SJCRH30 (cell line): ENCODE measurements at regions not wholly inside any gene's neighbourhood (a gene's known extent, or its start where the extent isn't known, plus 50 kb on each side); places are given as distances from the start of the nearest gene placed in this dataset.
"Not testable (repeated sequence)": the region's sequence is repeated elsewhere in the genome, so short reads cannot be mapped to it uniquely, and the experiment has no call there.

ENCODE experiments used
- DNase-seq, 2 experiments: peaks; one replicate each; pipeline ENCODE4 v3.0.0-alpha.2; 2015 to 2020
- H3K27ac ChIP-seq: fragments of 250-450 bp; sonication (Bioruptor Pico); 2 replicates; pipeline ENCODE4 v1.5.1; 2020; ENCODE audit warnings: mild to moderate bottlenecking, moderate library complexity
- H3K27me3 ChIP-seq: fragments of 250-450 bp; sonication (Bioruptor Pico); 2 replicates; pipeline ENCODE4 v1.5.1; 2020; ENCODE audit warnings: mild to moderate bottlenecking, moderate library complexity
- H3K36me3 ChIP-seq: fragments of 250-450 bp; sonication (Bioruptor Pico); 2 replicates; pipeline ENCODE4 v1.5.1; 2020; ENCODE audit warnings: mild to moderate bottlenecking, moderate library complexity
- H3K4me1 ChIP-seq: fragments of 250-450 bp; sonication (Bioruptor Pico); 2 replicates; pipeline ENCODE4 v1.5.1; 2020; ENCODE audit warnings: mild to moderate bottlenecking, moderate library complexity
- H3K4me3 ChIP-seq: fragments of 250-450 bp; sonication (Bioruptor Pico); 2 replicates; pipeline ENCODE4 v1.5.1; 2020; ENCODE audit warnings: mild to moderate bottlenecking, moderate library complexity
- H3K9me3 ChIP-seq: fragments of 250-450 bp; sonication (Bioruptor Pico); replicated peaks from 2 replicates; pipeline ENCODE4 v1.5.1; 2020; ENCODE audit warnings: mild to moderate bottlenecking, moderate library complexity

- H3K4me1 ChIP-seq = no peaks in the 10 kb centered on the region
- no peak overlapping the region for H3K4me3 ChIP-seq
- no peak overlapping the region for H3K27ac ChIP-seq
- no peaks in the 10 kb centered on the region for H3K36me3 ChIP-seq
- no peaks in the 10 kb centered on the region for H3K27me3 ChIP-seq
- DNase-seq = no peak
- H3K9me3 ChIP-seq = no peaks in the 10 kb centered on the region
Measured at GRCh38 chr11:100585728-100586127, 101.4 kb upstream of the ARHGAP42 start.

- no peak overlapping the region for H3K4me3 ChIP-seq
- no peaks in the 10 kb centered on the region for H3K36me3 ChIP-seq
- no peaks in the 10 kb centered on the region for H3K4me1 ChIP-seq
- no peaks in the 10 kb centered on the region for H3K27me3 ChIP-seq
- H3K9me3 ChIP-seq = no peaks in the 10 kb centered on the region
- no peak for DNase-seq
- H3K27ac ChIP-seq = no peak overlapping the region
Measured at GRCh38 chr11:100586361-100587101, 100.6 kb upstream of the ARHGAP42 start.

DNA sequence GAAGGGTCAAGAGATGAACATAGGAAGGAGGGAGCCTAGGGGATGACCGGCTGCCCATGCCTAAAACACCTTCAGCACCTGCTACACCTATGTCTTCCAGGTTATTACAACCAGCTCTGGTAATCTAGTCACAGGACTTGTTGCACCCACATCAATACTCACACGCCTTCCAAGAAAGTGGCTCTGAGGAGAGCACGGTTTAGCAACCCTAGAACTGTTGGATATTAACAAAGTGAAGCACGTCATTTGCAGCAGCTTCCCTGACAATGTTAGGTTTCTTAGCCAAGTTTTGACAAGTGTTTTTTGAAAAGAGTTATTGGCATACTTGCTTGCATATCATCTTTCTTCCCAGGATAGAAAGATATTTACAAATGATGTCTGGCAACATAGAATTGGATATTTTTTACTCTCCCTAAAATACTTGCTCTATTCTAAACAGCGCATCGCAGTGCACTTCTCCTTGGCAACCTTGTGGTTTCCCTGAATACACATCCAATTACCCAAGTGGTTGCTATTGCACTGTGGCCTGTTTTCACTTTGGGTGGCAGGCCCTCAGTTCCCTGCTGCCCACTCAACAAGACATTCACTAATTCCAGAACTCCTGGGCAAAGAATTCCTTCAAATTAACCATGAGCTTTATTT is 94.3 kb upstream of the ARHGAP42 start:
- Histone ChIP-seq H3K4me1 (no peaks in the 10 kb centered on the region), H3K36me3 (no peaks in the 10 kb centered on the region), H3K9me3 (no peaks in the 10 kb centered on the region), H3K27ac (no peak overlapping the region), H3K27me3 (no peaks in the 10 kb centered on the region), H3K4me3 (no peak overlapping the region)
- peak in 1 of 2 experiments; percentile 6 for DNase-seq

DNA sequence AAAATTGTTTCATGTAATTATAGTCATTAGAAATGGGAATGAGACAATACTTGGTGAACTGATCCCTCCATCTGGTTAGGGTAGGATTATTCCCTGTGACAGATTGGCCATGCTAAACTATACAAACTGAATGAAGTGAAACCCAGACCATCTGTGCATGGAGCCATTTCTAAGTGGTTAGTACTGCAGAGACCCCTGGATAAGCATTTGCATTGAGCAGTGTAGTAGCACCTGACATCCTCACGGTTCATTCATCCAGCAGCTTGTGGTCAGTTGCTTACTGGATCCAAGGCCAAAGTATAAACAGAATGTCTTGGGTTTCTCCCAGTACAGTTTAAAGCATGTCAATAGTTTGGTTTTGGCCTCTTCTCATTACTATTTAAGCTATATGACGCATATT is 93.8 kb upstream of the ARHGAP42 start:
- peak in 1 of 2 experiments; percentile 28 for DNase-seq
- Histone ChIP-seq H3K27ac (no peak overlapping the region), H3K4me1 (no peaks in the 10 kb centered on the region), H3K36me3 (no peaks in the 10 kb centered on the region), H3K9me3 (no peaks in the 10 kb centered on the region), H3K4me3 (no peak overlapping the region), H3K27me3 (no peaks in the 10 kb centered on the region)

DNA sequence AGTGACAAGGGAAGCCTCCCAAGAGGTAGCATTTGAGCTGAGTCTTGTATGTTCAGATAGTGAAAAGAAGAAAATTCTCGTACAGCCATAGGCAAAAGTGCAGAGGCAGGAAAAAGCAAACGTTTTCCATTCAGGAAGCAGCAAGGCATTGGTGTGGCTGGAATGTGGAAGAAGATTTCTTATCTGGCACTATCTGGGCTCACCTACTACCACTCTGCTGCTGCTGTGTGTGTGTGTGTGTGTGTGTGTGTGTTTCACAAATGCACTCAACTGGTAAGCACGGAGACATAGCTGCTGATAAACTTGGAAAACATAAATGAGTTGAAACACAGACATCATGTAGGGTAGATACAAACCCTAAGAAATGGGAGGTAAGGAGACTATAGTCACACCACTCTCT is 92.8 kb upstream of the ARHGAP42 start:
- no peaks in the 10 kb centered on the region for H3K36me3 ChIP-seq
- H3K4me3 ChIP-seq = no peak overlapping the region
- H3K27ac ChIP-seq = no peak overlapping the region
- no peaks in the 10 kb centered on the region for H3K9me3 ChIP-seq
- no peaks in the 10 kb centered on the region for H3K4me1 ChIP-seq
- DNase-seq = no peak
- no peaks in the 10 kb centered on the region for H3K27me3 ChIP-seq

GRCh38 chr11:100600941-100601340 is 86.1 kb upstream of the ARHGAP42 start:
- Histone ChIP-seq H3K27me3 (no peaks in the 10 kb centered on the region), H3K4me1 (no peaks in the 10 kb centered on the region), H3K4me3 (no peak overlapping the region), H3K36me3 (no peaks in the 10 kb centered on the region), H3K9me3 (no peaks in the 10 kb centered on the region), H3K27ac (no peak overlapping the region)
- DNase-seq = no peak

DNA sequence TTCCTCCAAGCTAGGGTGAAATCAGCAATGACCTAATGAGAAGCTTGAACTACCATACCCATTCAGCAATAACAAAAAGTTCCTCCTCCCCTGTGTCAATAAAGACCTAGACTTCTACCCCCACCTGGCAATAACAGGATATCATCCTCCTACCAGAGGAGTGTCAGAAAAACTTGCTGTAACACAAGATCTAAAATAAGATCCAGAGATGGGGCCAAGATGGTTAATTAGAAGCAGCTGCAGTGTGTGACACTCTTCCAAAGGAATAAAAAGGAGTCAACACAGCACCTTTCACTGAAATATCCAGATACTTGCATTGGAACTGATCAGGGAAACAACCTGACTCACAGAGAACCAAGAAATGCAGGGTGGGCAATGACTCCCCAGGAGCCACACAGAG is 84.4 kb upstream of the ARHGAP42 start:
- no peak overlapping the region for H3K27ac ChIP-seq
- H3K4me1 ChIP-seq = no peaks in the 10 kb centered on the region
- no peak for DNase-seq
- no peaks in the 10 kb centered on the region for H3K36me3 ChIP-seq
- no peak overlapping the region for H3K4me3 ChIP-seq
- H3K9me3 ChIP-seq = no peaks in the 10 kb centered on the region
- no peaks in the 10 kb centered on the region for H3K27me3 ChIP-seq

DNA sequence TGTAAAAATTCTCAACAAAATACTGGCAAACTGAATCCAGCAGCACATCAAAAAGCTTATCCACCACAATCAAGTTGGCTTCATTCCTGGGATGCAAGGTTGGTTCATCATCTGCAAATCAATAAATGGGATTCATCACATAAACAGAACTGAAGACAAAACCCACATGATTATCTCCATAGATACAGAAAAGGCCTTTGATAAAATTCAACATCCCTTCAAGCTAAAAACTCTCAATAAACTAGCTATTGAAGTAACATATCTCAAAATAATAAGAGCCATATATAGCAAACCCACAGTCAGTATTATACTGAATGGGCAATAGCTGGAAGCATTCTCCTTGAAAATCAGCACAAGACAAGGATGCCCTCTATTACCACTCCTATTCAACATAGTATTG is 79.3 kb upstream of the ARHGAP42 start:
- not testable (repeated sequence) for H3K27me3 ChIP-seq, H3K4me1 ChIP-seq, H3K9me3 ChIP-seq, H3K27ac ChIP-seq, H3K4me3 ChIP-seq, DNase-seq, H3K36me3 ChIP-seq

DNA sequence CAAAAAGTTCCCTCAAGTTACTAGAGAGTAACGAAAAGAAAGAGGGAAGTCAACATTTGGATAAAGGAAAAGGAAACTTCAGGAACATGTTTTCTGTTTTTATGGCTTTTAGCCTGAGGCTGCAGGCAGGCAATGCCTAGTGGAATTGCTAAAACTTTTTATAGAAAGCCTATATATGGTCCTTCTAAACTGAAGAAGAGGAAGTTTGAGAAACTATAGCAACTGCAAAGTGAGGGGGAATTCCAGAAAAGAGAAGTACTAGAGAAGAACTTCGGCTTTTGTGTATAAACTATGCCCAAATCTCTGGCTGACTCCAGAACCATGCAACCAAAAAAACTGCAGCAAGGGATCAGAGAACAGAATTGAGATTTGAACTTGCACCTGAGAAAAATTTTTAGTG is 74.3 kb upstream of the ARHGAP42 start:
- Histone ChIP-seq H3K36me3 (no peaks in the 10 kb centered on the region), H3K27me3 (no peaks in the 10 kb centered on the region), H3K27ac (no peak overlapping the region), H3K9me3 (no peaks in the 10 kb centered on the region), H3K4me3 (no peak overlapping the region), H3K4me1 (no peaks in the 10 kb centered on the region)
- no peak for DNase-seq

- Histone ChIP-seq H3K36me3 (no peaks in the 10 kb centered on the region), H3K27me3 (no peaks in the 10 kb centered on the region)
Measured at GRCh38 chr11:100618914-100619313, 68.2 kb upstream of the ARHGAP42 start.

GRCh38 chr11:100619484-100619883 is 67.6 kb upstream of the ARHGAP42 start:
- no peaks in the 10 kb centered on the region for H3K27me3 ChIP-seq
- 0 out of 2 replicates have a peak, but pooled peaks cover 3% of the 10 kb centered on the region for H3K9me3 ChIP-seq
- no peak for DNase-seq
- H3K4me3 ChIP-seq = no peak overlapping the region
- no peak overlapping the region for H3K27ac ChIP-seq
- no peaks in the 10 kb centered on the region for H3K4me1 ChIP-seq
- H3K36me3 ChIP-seq = no peaks in the 10 kb centered on the region

More at GRCh38 chr11:100618914-100619313, 68.2 kb upstream of the ARHGAP42 start:
- H3K27ac ChIP-seq = no peak overlapping the region
- DNase-seq = no peak
- H3K4me1 ChIP-seq = no peaks in the 10 kb centered on the region
- no peak overlapping the region for H3K4me3 ChIP-seq
- H3K9me3 ChIP-seq = 0 out of 2 replicates have a peak, but pooled peaks cover 3% of the 10 kb centered on the region

- Histone ChIP-seq H3K4me1 (no peaks in the 10 kb centered on the region), H3K4me3 (no peak overlapping the region), H3K27ac (no peak overlapping the region), H3K27me3 (no peaks in the 10 kb centered on the region), H3K9me3 (0 out of 2 replicates have a peak, but pooled peaks cover 3% of the 10 kb centered on the region), H3K36me3 (no peaks in the 10 kb centered on the region)
- no peak for DNase-seq
Measured at GRCh38 chr11:100622404-100622803, 64.7 kb upstream of the ARHGAP42 start.

GRCh38 chr11:100624346-100624745 is 62.7 kb upstream of the ARHGAP42 start:
- no peaks in the 10 kb centered on the region for H3K27me3 ChIP-seq
- H3K9me3 ChIP-seq = 0 out of 2 replicates have a peak, but pooled peaks cover 3% of the 10 kb centered on the region
- H3K4me1 ChIP-seq = no peaks in the 10 kb centered on the region
- peak overlapping the region; percentile 18; the same call in 1 of the 2 replicates for H3K27ac ChIP-seq
- H3K36me3 ChIP-seq = no peaks in the 10 kb centered on the region
- no peak overlapping the region for H3K4me3 ChIP-seq
- DNase-seq = no peak

DNA sequence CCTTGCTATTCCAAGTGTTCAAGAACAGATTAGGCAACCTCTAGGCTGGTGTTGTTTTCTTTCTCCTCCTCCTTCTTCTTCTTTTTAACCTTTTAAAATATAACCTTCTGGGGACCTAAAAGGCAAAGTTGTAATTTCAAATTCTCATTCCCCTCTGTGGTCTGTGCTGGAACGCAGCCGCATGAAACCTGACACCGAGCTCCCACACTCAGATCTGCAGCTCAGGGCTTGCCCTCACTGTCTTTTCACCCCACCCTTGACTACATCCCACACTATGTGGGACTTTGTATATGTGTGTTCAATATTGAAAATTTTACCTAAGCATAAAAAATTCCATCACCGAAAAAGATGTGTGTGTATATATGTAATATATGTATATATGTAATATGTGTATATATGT is 62.0 kb upstream of the ARHGAP42 start:
- Histone ChIP-seq H3K4me1 (no peaks in the 10 kb centered on the region), H3K27me3 (no peaks in the 10 kb centered on the region), H3K36me3 (no peaks in the 10 kb centered on the region), H3K27ac (peak overlapping the region; percentile 18; the same call in 1 of the 2 replicates), H3K4me3 (no peak overlapping the region), H3K9me3 (0 out of 2 replicates have a peak, but pooled peaks cover 3% of the 10 kb centered on the region)
- DNase-seq = peak; percentile 45 to 58

DNA sequence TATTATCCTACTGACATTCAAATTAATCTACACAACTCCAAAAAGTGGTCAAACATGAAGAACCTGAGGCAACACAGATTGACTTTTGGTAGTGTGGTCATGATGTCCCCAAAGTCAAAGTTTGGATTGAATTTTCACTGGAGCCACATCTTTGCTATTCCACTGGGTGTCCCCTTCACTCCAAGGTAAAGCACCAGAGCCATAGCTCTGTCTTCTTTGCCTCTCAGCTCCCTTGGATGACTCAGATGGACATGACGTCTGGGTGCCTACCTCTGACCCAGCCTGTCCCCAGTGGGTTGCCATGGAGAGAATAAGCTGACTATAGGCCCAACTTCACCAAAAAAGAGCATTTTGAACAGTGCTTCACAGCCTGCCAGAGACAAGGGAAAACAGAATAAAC is 57.4 kb upstream of the ARHGAP42 start:
- no peak overlapping the region for H3K4me3 ChIP-seq
- no peaks in the 10 kb centered on the region for H3K36me3 ChIP-seq
- H3K4me1 ChIP-seq = peaks cover 28% of the 10 kb centered on the region
- no peak overlapping the region for H3K27ac ChIP-seq
- no peaks in the 10 kb centered on the region for H3K27me3 ChIP-seq
- DNase-seq = no peak
- H3K9me3 ChIP-seq = no peaks in the 10 kb centered on the region
